SK-N-SH treated with all-trans-retinoic acid at 6 μM for 48 hours (cell line): ENCODE measurements at regions not wholly inside any gene's neighbourhood (a gene's known extent, or its start where the extent isn't known, plus 50 kb on each side); places are given as distances from the start of the nearest gene placed in this dataset.

Source experiments
- CSDC2 ChIP-seq: fragments of 250-450 bp; sonication (Bioruptor Pico); IDR thresholded peaks from 2 replicates; pipeline ENCODE4 v1.5.0; 2020; ENCODE audit warnings: mild to moderate bottlenecking, moderate library complexity
- POU6F1 ChIP-seq: fragments of 250-450 bp; sonication (Bioruptor Pico); IDR thresholded peaks from 2 replicates; pipeline ENCODE4 v1.8.0; 2021; ENCODE audit warnings: low read depth, mild to moderate bottlenecking, moderate library complexity, borderline replicate concordance
- TOX ChIP-seq: fragments of 250-450 bp; sonication (Bioruptor Pico); IDR thresholded peaks from 2 replicates; pipeline ENCODE4 v1.8.0; 2021; ENCODE audit warnings: mild to moderate bottlenecking, moderate library complexity, borderline replicate concordance
- TF ChIP-seq, protein P1 (sequence below): fragments of 250-450 bp; sonication (Bioruptor Pico); IDR thresholded peaks from 2 replicates; pipeline ENCODE4 v1.5.1; 2020; ENCODE audit warnings: low read depth, mild to moderate bottlenecking, moderate library complexity

- TF ChIP-seq TOX (CRISPR knock-in tag) = no peak
- no peak for TF ChIP-seq POU6F1 (CRISPR knock-in tag)
- TF ChIP-seq, protein P1, sequence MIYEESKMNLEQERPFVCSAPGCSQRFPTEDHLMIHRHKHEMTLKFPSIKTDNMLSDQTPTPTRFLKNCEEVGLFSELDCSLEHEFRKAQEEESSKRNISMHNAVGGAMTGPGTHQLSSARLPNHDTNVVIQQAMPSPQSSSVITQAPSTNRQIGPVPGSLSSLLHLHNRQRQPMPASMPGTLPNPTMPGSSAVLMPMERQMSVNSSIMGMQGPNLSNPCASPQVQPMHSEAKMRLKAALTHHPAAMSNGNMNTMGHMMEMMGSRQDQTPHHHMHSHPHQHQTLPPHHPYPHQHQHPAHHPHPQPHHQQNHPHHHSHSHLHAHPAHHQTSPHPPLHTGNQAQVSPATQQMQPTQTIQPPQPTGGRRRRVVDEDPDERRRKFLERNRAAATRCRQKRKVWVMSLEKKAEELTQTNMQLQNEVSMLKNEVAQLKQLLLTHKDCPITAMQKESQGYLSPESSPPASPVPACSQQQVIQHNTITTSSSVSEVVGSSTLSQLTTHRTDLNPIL = no peak
- no peak for TF ChIP-seq CSDC2 (CRISPR knock-in tag)
Measured at GRCh38 chr14:104382361-104383087, 197.0 kb upstream of the C14orf180 start.
